ENCODE measurements at regions not wholly inside any gene's neighbourhood (a gene's known extent, or its start where the extent isn't known, plus 50 kb on each side); places are given as distances from the start of the nearest gene placed in this dataset.
A peak's percentile ranks its signal among the peaks of the same experiment; 100 is the strongest.

GRCh38 chr10:111354859-111355258 is 278.0 kb downstream of the ADRA2A start:
- no peak for DNase-seq (ENCODE audit: low spot score)

- no peak for DNase-seq (ENCODE audit: low spot score)
Observed at GRCh38 chr10:111356571-111356970, 279.7 kb downstream of the ADRA2A start.

- DNase-seq (ENCODE audit: low spot score): no peak
Observed at GRCh38 chr10:111357859-111358258, 281.0 kb downstream of the ADRA2A start.

- DNase-seq (ENCODE audit: low spot score): peak; percentile 55
Observed at GRCh38 chr10:111360260-111360925, 283.6 kb downstream of the ADRA2A start.

- DNase-seq (ENCODE audit: low spot score): no peak
Observed at GRCh38 chr10:111367531-111367930, 290.7 kb downstream of the ADRA2A start.

GRCh38 chr10:111370101-111370500 is 293.3 kb downstream of the ADRA2A start:
- no peak for DNase-seq (ENCODE audit: low spot score)

GRCh38 chr10:111373696-111374095 is 296.9 kb downstream of the ADRA2A start:
- DNase-seq (ENCODE audit: low spot score): no peak

- no peak for DNase-seq (ENCODE audit: low spot score)
Observed at GRCh38 chr10:111379534-111380187, 302.8 kb downstream of the ADRA2A start.

GRCh38 chr10:111384556-111384955 is 307.7 kb downstream of the ADRA2A start:
- no peak for DNase-seq (ENCODE audit: low spot score)

GRCh38 chr10:111390813-111391563 is 314.2 kb downstream of the ADRA2A start:
- no peak for DNase-seq (ENCODE audit: low spot score)

- DNase-seq (ENCODE audit: low spot score): no peak
Observed at GRCh38 chr10:111392159-111392558, 315.3 kb downstream of the ADRA2A start.

- DNase-seq (ENCODE audit: low spot score): no peak
Observed at GRCh38 chr10:111392910-111393309, 316.1 kb downstream of the ADRA2A start.

- no peak for DNase-seq (ENCODE audit: low spot score)
Observed at GRCh38 chr10:111410740-111411139, 333.9 kb downstream of the ADRA2A start.

- DNase-seq (ENCODE audit: low spot score): no peak
Observed at GRCh38 chr10:111425459-111425858, 348.6 kb downstream of the ADRA2A start.

- DNase-seq (ENCODE audit: low spot score): no peak
Observed at GRCh38 chr10:111429288-111430028, 352.6 kb downstream of the ADRA2A start.

GRCh38 chr10:111430070-111430469 is 353.2 kb downstream of the ADRA2A start:
- no peak for DNase-seq (ENCODE audit: low spot score)

GRCh38 chr10:111432588-111432987 is 355.8 kb downstream of the ADRA2A start:
- DNase-seq (ENCODE audit: low spot score): no peak

- DNase-seq (ENCODE audit: low spot score): no peak
Observed at GRCh38 chr10:111435871-111436270, 359.0 kb downstream of the ADRA2A start.

- DNase-seq (ENCODE audit: low spot score): no peak
Observed at GRCh38 chr10:111439034-111439842, 362.4 kb downstream of the ADRA2A start.

GRCh38 chr10:111440501-111440900 is 363.7 kb downstream of the ADRA2A start:
- no peak for DNase-seq (ENCODE audit: low spot score)

- DNase-seq (ENCODE audit: low spot score): no peak
Observed at GRCh38 chr10:111445667-111446066, 368.8 kb downstream of the ADRA2A start.

- no peak for DNase-seq (ENCODE audit: low spot score)
Observed at GRCh38 chr10:111446966-111447365, 370.1 kb downstream of the ADRA2A start.
